Chondrocyte (in vitro differentiated cells): ENCODE measurements at regions not wholly inside any gene's neighbourhood (a gene's known extent, or its start where the extent isn't known, plus 50 kb on each side); places are given as distances from the start of the nearest gene placed in this dataset.

Source experiments
- DNase-seq: peaks from one replicate; pipeline ENCODE4 v3.0.0; 2021; ENCODE audit warnings: mixed read lengths, low spot score
- H3K27ac Mint-ChIP-seq: one replicate; pipeline ENCODE4 v1.8.0; 2021; ENCODE audit warnings: mild to moderate bottlenecking, moderate library complexity, mixed read lengths; ENCODE audit not compliant: unreplicated experiment
- H3K27me3 Mint-ChIP-seq: 2 replicates; pipeline ENCODE4 v1.8.0; 2021; ENCODE audit warnings: low read depth, mixed read lengths
- H3K36me3 Mint-ChIP-seq: 2 replicates; pipeline ENCODE4 v1.8.0; 2021; ENCODE audit warnings: low read depth, mixed read lengths
- H3K4me1 Mint-ChIP-seq: 2 replicates; pipeline ENCODE4 v1.8.0; 2021; ENCODE audit warnings: low read depth, mild to moderate bottlenecking, mixed read lengths
- H3K4me3 Mint-ChIP-seq: one replicate; pipeline ENCODE4 v1.8.0; 2021; ENCODE audit warnings: mild to moderate bottlenecking, moderate library complexity, mixed read lengths; ENCODE audit not compliant: unreplicated experiment
- H3K9me3 Mint-ChIP-seq: 2 replicates; pipeline ENCODE4 v1.8.0; 2021; ENCODE audit warnings: low read depth, mixed read lengths
- CTCF ChIP-seq: fragments of 200-600 bp; sonication (generic); IDR thresholded peaks from 2 replicates; pipeline ENCODE4 v1.5.0; 2021; ENCODE audit warnings: antibody characterized with exemption, mild to moderate bottlenecking, moderate library complexity

GRCh38 chr9:119533504-119533903 is 164.3 kb upstream of the BRINP1 start:
- H3K9me3 Mint-ChIP-seq = no peaks in the 10 kb centered on the region
- no peak overlapping the region for H3K4me3 Mint-ChIP-seq
- no peaks in the 10 kb centered on the region for H3K36me3 Mint-ChIP-seq
- no peak for DNase-seq
- no peaks in the 10 kb centered on the region for H3K4me1 Mint-ChIP-seq
- no peak for TF ChIP-seq CTCF
- H3K27me3 Mint-ChIP-seq = peaks cover 2% of the 10 kb centered on the region
- no peak overlapping the region for H3K27ac Mint-ChIP-seq

GRCh38 chr9:119526698-119527097 is 157.5 kb upstream of the BRINP1 start:
- H3K27me3 Mint-ChIP-seq = no peaks in the 10 kb centered on the region
- DNase-seq = no peak
- H3K4me1 Mint-ChIP-seq = no peaks in the 10 kb centered on the region
- no peaks in the 10 kb centered on the region for H3K36me3 Mint-ChIP-seq
- no peak overlapping the region for H3K4me3 Mint-ChIP-seq
- no peak overlapping the region for H3K27ac Mint-ChIP-seq
- no peak for TF ChIP-seq CTCF
- H3K9me3 Mint-ChIP-seq = no peaks in the 10 kb centered on the region

GRCh38 chr9:119523508-119523907 is 154.3 kb upstream of the BRINP1 start:
- Mint-ChIP-seq H3K36me3 (no peaks in the 10 kb centered on the region), H3K27me3 (no peaks in the 10 kb centered on the region), H3K9me3 (peaks cover 2% of the 10 kb centered on the region), H3K4me3 (no peak overlapping the region), H3K4me1 (no peaks in the 10 kb centered on the region), H3K27ac (no peak overlapping the region)
- no peak for TF ChIP-seq CTCF
- no peak for DNase-seq

GRCh38 chr9:119522381-119522780 is 153.1 kb upstream of the BRINP1 start:
- no peak for DNase-seq
- Mint-ChIP-seq H3K9me3 (peaks cover 2% of the 10 kb centered on the region), H3K4me1 (no peaks in the 10 kb centered on the region), H3K27ac (no peak overlapping the region), H3K36me3 (no peaks in the 10 kb centered on the region), H3K4me3 (no peak overlapping the region), H3K27me3 (no peaks in the 10 kb centered on the region)
- no peak for TF ChIP-seq CTCF

DNA sequence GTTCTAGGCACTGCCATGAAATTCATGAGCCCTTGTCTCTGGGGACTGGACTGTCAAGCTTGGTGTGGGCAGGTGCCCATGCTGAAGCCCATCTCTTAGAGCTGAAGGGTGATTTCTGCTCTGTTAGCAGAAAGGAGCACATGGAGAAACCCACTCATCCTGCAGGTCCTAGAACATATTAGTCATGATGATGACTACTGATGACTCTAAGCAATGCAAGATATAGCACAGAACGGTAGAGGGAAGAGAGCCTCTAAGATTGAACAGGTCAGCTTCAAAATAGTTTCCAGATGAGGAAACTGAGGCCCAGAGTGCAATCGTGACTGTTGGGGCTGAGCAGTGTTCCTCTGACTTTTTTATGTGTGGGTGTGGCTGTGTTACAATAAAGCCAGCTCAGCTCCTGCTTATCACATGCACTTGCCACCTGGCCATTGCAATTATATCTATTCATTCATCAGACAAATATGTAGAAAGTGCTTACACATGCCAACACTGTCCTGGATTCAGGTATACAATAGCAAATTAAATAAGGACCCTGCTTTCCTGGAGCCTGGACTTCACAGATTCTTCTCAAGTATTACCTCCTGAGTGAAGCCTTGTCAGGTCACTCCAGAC is 140.2 kb upstream of the BRINP1 start:
- H3K4me3 Mint-ChIP-seq = no peak overlapping the region
- DNase-seq = no peak

More for the DNA sequence above, 140.2 kb upstream of the BRINP1 start:
- Mint-ChIP-seq H3K27me3 (no peaks in the 10 kb centered on the region), H3K9me3 (peaks cover 5% of the 10 kb centered on the region), H3K27ac (no peak overlapping the region), H3K36me3 (no peaks in the 10 kb centered on the region), H3K4me1 (no peaks in the 10 kb centered on the region)
- TF ChIP-seq CTCF = no peak
